ENCODE measurements at regions not wholly inside any gene's neighbourhood (a gene's known extent, or its start where the extent isn't known, plus 50 kb on each side); places are given as distances from the start of the nearest gene placed in this dataset.
A peak's percentile ranks its signal among the peaks of the same experiment; 100 is the strongest.

DNA sequence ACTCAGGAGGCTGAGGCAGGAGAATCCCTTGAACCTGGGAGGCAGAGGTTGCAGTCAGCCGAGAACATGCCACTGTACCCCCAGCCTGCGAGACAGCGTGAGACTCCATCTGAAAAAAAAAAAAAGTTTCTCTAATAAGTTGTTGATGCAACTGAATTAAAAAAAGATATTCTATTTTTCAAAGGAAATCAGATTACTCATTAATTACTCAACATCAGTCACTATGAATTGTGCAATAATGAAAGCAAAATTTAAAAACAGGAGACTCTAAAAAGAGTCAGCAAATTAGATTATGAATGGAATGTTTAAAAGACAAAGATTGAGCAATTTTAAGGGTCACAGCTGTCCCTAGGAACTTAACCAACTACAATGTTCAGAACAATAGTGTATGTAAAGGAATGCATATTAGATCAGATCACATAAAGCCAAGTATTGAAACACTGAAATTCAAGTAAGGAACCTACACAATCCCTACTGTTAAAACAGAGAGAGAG is 60.2 kb upstream of the SLC4A7 start:
- peak; percentile 70 for DNase-seq (ENCODE audit: low read depth, low spot score)
- H2AFZ ChIP-seq (ENCODE audit: low read depth, low read length): peak overlapping the region; percentile 31
- TF ChIP-seq, protein P1, sequence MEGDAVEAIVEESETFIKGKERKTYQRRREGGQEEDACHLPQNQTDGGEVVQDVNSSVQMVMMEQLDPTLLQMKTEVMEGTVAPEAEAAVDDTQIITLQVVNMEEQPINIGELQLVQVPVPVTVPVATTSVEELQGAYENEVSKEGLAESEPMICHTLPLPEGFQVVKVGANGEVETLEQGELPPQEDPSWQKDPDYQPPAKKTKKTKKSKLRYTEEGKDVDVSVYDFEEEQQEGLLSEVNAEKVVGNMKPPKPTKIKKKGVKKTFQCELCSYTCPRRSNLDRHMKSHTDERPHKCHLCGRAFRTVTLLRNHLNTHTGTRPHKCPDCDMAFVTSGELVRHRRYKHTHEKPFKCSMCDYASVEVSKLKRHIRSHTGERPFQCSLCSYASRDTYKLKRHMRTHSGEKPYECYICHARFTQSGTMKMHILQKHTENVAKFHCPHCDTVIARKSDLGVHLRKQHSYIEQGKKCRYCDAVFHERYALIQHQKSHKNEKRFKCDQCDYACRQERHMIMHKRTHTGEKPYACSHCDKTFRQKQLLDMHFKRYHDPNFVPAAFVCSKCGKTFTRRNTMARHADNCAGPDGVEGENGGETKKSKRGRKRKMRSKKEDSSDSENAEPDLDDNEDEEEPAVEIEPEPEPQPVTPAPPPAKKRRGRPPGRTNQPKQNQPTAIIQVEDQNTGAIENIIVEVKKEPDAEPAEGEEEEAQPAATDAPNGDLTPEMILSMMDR (IDR thresholded peaks at IDR 0.05; ENCODE audit: extremely low read depth in 1 of 2, insufficient read depth in 1 of 2, low read depth in 1 of 2, low read length in 2 of 2): no peak
- TF ChIP-seq JUN (IDR thresholded peaks at IDR 0.05; ENCODE audit: borderline replicate concordance, insufficient read depth, insufficient read length, low read depth) (peak; percentile 42), FOS (IDR thresholded peaks at IDR 0.05; ENCODE audit: borderline replicate concordance, insufficient read depth, low read length) (peak; percentile 61)
- peak overlapping the region; percentile 19 for H3K27ac ChIP-seq (ENCODE audit: insufficient read depth, low read depth, low read length)
- dilution Hi-C loops (cut with MboI; ENCODE audit: extremely low pct_ligation_motif_present, low sequenced_read_pairs) (no loop called here), intact Hi-C loops (cut with micrococcal nuclease) (loop anchor here (1.0 kb wide), 2 partner anchors 10 to 15 kb away; no protein-coding TSS in a partner anchor)
- peak overlapping the region; percentile 59 for H3K4me2 ChIP-seq (ENCODE audit: insufficient read depth, low read length)
- peak overlapping the region; percentile 51 for H3K9ac ChIP-seq (replicated peaks; ENCODE audit: extremely low read depth, insufficient read depth, low read length)
- H3K27me3 ChIP-seq (ENCODE audit: control insufficient read depth in 2 of 2, insufficient read depth in 2 of 2, low read length in 2 of 2): no peaks in the 10 kb centered on the region
- H3K9me1 ChIP-seq (replicated peaks; ENCODE audit: control insufficient read depth, extremely low read depth, insufficient read depth, low read length): no peaks in the 10 kb centered on the region
- no peaks in the 10 kb centered on the region for H3K79me2 ChIP-seq (ENCODE audit: control insufficient read depth, insufficient read depth, low read length)
- BruUV-seq (replicated peaks): no TSS peak
- no peaks in the 10 kb centered on the region for H3K9me3 ChIP-seq (replicated peaks; ENCODE audit: control insufficient read depth, insufficient read depth, low read length)
- no peaks in the 10 kb centered on the region for H3K36me3 ChIP-seq (ENCODE audit: control insufficient read depth in 2 of 2, extremely low read depth in 1 of 2, insufficient read depth in 2 of 2, low read length in 2 of 2)
- ChIA-PET POLR2A (no interaction called here), CTCF (no interaction called here)
- FAIRE-seq: no peak
- H3K4me1 ChIP-seq (ENCODE audit: control insufficient read depth, extremely low read depth, insufficient read depth, low read length): peaks cover 12% of the 10 kb centered on the region
- H4K20me1 ChIP-seq (replicated peaks; ENCODE audit: control insufficient read depth, extremely low read depth, insufficient read depth, low read length): no peaks in the 10 kb centered on the region
- no peak overlapping the region for H3K4me3 ChIP-seq (replicated peaks in 1 of 3; ENCODE audit: insufficient read depth in 1 of 3, low read depth in 1 of 3, low read length in 3 of 3)

- Histone ChIP-seq H3K4me3 (replicated peaks in 1 of 3; ENCODE audit: insufficient read depth in 1 of 3, low read depth in 1 of 3, low read length in 3 of 3) (no peak overlapping the region), H3K9ac (replicated peaks; ENCODE audit: extremely low read depth, insufficient read depth, low read length) (no peak overlapping the region), H3K27me3 (ENCODE audit: control insufficient read depth in 2 of 2, insufficient read depth in 2 of 2, low read length in 2 of 2) (no peaks in the 10 kb centered on the region), H3K36me3 (ENCODE audit: control insufficient read depth in 2 of 2, extremely low read depth in 1 of 2, insufficient read depth in 2 of 2, low read length in 2 of 2) (no peaks in the 10 kb centered on the region), H2AFZ (ENCODE audit: low read depth, low read length) (no peak overlapping the region), H3K4me1 (ENCODE audit: control insufficient read depth, extremely low read depth, insufficient read depth, low read length) (peaks cover 12% of the 10 kb centered on the region), H3K79me2 (ENCODE audit: control insufficient read depth, insufficient read depth, low read length) (no peaks in the 10 kb centered on the region), H3K27ac (ENCODE audit: insufficient read depth, low read depth, low read length) (no peak overlapping the region), H3K4me2 (ENCODE audit: insufficient read depth, low read length) (no peak overlapping the region), H4K20me1 (replicated peaks; ENCODE audit: control insufficient read depth, extremely low read depth, insufficient read depth, low read length) (no peaks in the 10 kb centered on the region), H3K9me3 (replicated peaks; ENCODE audit: control insufficient read depth, insufficient read depth, low read length) (no peaks in the 10 kb centered on the region), H3K9me1 (replicated peaks; ENCODE audit: control insufficient read depth, extremely low read depth, insufficient read depth, low read length) (no peaks in the 10 kb centered on the region)
- ChIA-PET POLR2A (no interaction called here), CTCF (interaction anchor here (2.9 kb wide), 1 partner anchor 139 kb away, joined by 11 read pairs; no protein-coding TSS in a partner anchor)
- dilution Hi-C loops (cut with MboI; ENCODE audit: extremely low pct_ligation_motif_present, low sequenced_read_pairs) (no loop called here), intact Hi-C loops (cut with micrococcal nuclease) (no loop called here)
- BruUV-seq (replicated peaks): no TSS peak
- FAIRE-seq (no peak), DNase-seq (ENCODE audit: low read depth, low spot score) (no peak)
- peak; percentile 15 for TF ChIP-seq GATA2 (IDR thresholded peaks at IDR 0.05; ENCODE audit: insufficient read depth, insufficient read length, low read depth, low read length)
- no peak for TF ChIP-seq JUN (IDR thresholded peaks at IDR 0.05; ENCODE audit: borderline replicate concordance, insufficient read depth, insufficient read length, low read depth)
Measured at GRCh38 chr3:27542476-27542875, 58.3 kb upstream of the SLC4A7 start.

Measured in endothelial cell of umbilical vein (primary cell).